GM19467 (cell line): ENCODE measurements at regions not wholly inside any gene's neighbourhood (a gene's known extent, or its start where the extent isn't known, plus 50 kb on each side); places are given as distances from the start of the nearest gene placed in this dataset.
"Not testable (repeated sequence)": the region's sequence is repeated elsewhere in the genome, so short reads cannot be mapped to it uniquely, and the experiment has no call there.

ENCODE experiments used
- ATAC-seq: cut with Tn5 transposase; IDR thresholded peaks from one replicate; pipeline ENCODE4 v1.9.1; 2021; ENCODE audit warnings: mild to moderate bottlenecking, moderate library complexity; ENCODE audit not compliant: unreplicated experiment

GRCh38 chr7:109577265-109577664, 1007.6 kb downstream of the DNAJB9 start:
- ATAC-seq = no peak

GRCh38 chr7:109579901-109580300, 1010.2 kb downstream of the DNAJB9 start:
- no peak for ATAC-seq

GRCh38 chr7:109582211-109582610, 1012.5 kb downstream of the DNAJB9 start:
- ATAC-seq = no peak

DNA sequence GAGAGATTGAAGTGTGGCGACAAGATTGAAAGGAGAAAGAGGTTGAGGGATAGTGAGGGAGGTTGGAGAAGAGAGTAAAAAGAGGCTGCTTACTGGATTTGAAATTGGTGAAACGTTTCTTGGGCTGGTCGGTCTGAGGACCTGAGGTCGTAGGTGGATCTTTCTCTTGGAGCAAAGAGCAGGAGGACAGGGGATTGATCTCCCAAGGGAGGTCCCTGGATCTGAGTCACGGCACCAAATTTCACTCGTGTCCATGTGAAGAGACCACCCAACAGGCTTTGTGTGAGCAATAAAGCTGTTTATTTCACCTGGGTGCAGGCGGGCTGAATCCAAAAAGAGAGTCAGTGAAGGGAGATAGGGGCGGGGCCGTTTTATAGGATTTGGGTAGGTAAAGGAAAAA, 1027.3 kb downstream of the DNAJB9 start:
- not testable (repeated sequence) for ATAC-seq

- no peak for ATAC-seq
Observed at GRCh38 chr7:109611656-109612055, 1042.0 kb downstream of the DNAJB9 start.

DNA sequence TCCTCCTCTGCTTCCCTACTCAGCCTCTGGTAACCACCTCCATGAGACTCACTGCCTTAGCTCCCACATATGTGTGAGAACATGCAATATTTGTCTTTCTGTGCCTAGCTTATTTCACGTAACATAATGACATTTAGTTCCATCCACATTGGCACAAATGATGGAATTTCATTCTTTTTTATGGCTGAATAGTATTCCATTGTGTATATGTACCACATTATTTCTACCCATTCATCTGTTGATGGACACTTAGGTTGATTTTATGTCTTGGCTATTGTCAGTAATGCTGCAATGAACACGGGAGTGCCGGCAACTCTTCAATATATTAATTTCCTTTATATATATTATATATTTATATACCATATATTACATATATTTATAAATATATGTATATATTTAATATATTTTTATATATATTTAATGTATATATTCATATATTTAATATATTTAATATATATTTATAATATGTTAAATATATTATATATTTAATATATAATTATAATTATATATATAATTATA, 1046.9 kb downstream of the DNAJB9 start:
- no peak for ATAC-seq

GRCh38 chr7:109622320-109622719, 1052.6 kb downstream of the DNAJB9 start:
- ATAC-seq = no peak

GRCh38 chr7:109632890-109633289, 1063.2 kb downstream of the DNAJB9 start:
- not testable (repeated sequence) for ATAC-seq

DNA sequence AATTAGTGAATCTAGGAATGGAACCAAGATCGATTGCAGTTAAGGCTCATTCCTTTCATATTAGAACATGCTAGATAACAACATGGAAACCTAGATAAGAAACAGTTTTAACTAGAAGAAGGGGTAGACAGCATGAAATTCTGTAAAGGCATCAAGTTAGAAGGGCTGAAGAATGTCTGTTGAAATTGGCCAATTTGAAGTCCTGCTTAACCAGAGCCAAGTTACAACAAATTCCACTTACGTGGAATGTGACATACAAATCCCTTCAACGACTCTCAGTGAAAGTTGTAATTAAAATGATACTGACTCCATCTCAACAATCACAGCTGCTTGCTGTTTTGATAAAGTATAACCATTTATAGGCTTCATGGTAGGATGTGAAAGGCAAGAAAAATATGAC, 1065.7 kb downstream of the DNAJB9 start:
- ATAC-seq = no peak

DNA sequence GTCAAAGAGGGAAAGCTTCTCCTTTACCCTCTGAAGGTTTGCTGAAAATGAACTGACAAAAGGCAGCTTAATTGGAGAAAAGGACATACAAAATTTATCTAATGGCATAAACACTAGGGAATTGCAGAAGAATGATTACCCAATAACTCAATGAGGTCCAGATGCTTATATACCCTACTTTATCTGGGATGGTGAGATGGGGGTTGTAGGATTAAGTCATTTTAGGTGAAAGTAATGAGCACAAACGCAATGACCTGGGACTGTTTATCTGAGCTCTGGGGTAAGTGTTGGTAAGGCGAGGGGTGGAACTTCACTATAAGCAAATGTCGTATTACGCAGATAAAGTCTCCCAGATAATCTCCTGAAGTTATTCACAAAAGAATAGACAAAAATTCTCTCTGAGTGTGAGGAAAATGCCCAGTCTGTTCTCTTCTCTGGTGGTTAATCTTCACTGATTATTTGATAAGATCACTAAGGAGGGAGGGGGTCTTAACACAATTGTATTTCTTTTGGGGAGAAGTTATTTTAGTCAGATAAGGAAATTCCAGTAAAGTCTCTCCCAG, 1067.8 kb downstream of the DNAJB9 start:
- no peak for ATAC-seq

DNA sequence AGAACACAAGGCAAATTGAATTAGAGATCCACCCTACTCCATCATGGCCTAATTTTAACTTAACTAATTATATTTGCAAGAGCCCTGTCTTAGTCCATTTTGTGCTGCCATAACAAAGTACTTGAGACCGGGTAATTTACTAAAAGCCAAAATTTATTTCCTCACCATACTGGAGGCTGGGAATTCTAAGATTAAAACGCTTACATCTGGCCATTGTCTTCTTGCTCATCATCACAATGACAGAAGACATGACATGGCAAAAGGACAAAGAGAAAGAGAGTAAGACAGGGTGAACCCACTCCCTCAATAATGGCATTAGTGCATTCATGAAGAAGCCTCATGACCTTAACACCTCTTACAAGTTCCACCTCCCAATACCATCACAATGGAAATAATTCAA, 1068.6 kb downstream of the DNAJB9 start:
- ATAC-seq = no peak

DNA sequence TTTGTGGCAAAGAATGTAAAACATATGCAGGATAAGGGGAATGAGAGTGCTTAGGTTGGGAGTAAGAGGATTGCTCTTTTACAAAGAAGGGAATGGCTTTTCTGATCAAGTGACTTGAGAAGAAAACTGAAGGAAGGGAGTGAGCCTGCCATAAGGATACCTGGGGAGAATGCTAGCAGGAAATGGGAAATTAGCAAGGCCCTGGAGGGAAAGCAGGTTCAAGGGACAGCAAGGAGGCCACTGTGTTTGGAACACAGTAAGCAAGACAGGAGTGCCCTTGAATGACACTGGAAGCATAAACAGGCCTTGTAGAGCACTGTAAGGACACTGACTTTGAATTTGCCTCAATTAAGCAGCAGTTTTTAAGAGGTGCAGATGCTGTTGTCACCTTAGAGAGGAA, 1069.9 kb downstream of the DNAJB9 start:
- ATAC-seq = no peak

- no peak for ATAC-seq
Observed at GRCh38 chr7:109641445-109641844, 1071.8 kb downstream of the DNAJB9 start.

GRCh38 chr7:109646124-109646523, 1076.5 kb downstream of the DNAJB9 start:
- ATAC-seq = no peak

DNA sequence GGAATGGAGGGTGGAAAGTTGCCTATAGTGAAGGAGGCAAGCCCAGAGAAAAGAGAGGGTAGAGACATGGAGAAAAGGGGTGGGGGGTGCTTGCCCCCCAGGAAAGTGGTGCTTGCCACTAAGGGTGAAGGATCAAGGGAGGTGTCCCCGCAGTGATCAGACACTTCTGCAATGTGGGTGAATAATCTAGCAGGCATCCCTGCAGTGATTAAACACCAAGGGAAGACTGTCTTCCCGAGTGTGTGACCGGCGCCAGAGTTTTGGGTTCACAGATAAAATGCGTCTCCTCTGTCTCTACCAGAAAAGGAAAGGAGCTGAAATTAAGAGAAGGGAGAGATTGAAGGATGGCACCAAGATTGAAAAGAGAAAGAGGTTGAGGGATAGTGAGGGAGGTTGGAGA, 1076.9 kb downstream of the DNAJB9 start:
- not testable (repeated sequence) for ATAC-seq

DNA sequence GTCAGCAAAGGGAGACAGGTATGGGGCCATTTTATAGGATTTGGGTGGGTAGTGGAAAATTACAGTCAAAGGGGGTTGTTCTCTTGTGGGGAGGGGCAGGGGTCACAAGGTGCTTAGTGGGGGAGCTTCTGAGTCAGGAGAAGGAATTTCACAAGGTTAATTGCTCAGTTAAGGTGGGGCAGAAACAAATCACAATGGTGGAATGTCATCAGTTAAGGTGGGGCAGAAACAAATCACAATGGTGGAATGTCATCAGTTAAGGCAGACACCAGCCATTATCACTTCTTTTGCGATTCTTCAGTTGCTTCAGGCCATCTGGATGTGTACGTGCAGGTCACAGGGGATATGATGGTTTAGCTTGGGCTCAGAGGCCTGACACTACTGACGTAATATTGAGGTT, 1077.6 kb downstream of the DNAJB9 start:
- not testable (repeated sequence) for ATAC-seq

- ATAC-seq = no peak
Observed at GRCh38 chr7:109659261-109659660, 1089.6 kb downstream of the DNAJB9 start.

GRCh38 chr7:109660401-109660800, 1090.7 kb downstream of the DNAJB9 start:
- no peak for ATAC-seq

GRCh38 chr7:109663806-109664205, 1094.1 kb downstream of the DNAJB9 start:
- no peak for ATAC-seq

- ATAC-seq = not testable (repeated sequence)
Observed at GRCh38 chr7:109687269-109687668, 1117.6 kb downstream of the DNAJB9 start.

GRCh38 chr7:109692613-109693012, 1122.9 kb downstream of the DNAJB9 start:
- not testable (repeated sequence) for ATAC-seq

DNA sequence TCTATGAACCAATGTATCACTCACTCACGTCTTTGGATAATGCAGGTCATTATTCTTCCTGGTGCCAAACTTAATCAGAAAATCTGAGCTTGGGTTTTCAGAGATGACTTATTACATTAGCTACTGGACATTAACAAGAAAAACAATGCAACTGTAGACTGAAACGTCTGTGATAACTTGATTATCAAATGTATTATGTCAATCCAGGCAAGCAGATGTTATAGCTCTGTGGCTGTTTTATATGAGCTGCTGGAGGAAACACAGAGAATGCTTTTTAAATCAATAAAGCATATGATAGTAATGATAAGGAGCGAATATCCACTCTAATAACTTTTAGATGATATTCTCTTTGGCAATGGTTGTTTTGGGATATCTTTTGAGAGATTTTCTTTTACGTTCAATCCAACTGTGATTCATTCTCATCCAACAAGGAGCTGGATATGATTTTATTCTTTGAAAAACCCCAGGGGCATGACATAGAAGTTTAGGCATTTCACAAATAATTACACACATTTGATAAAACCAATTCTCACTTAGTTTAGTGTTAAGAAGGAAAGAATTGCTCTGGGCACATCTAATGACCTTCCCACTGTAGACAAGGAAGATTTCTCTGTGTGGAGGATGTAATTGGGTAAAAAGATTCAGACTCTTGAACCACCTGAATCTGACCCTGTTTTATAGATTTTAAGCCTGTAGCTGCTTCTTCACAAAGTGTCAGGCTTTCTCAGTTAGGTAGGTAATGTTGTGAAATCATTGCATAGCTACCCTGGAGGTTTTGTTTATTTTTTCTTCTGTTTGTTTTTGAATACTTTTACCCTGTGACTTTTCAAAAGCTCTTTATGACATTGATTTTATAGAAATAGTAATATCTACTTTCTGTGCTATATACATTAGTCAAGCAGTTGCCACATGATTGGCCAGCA, 1124.7 kb downstream of the DNAJB9 start:
- no peak for ATAC-seq
